ENCODE measurements at regions not wholly inside any gene's neighbourhood (a gene's known extent, or its start where the extent isn't known, plus 50 kb on each side); places are given as distances from the start of the nearest gene placed in this dataset.
"Not testable (repeated sequence)": the region's sequence is repeated elsewhere in the genome, so short reads cannot be mapped to it uniquely, and the experiment has no call there.

- ATAC-seq (ENCODE audit: low FRiP score) (no peak), DNase-seq (ENCODE audit: low spot score) (no peak)
- TF ChIP-seq, protein P1, sequence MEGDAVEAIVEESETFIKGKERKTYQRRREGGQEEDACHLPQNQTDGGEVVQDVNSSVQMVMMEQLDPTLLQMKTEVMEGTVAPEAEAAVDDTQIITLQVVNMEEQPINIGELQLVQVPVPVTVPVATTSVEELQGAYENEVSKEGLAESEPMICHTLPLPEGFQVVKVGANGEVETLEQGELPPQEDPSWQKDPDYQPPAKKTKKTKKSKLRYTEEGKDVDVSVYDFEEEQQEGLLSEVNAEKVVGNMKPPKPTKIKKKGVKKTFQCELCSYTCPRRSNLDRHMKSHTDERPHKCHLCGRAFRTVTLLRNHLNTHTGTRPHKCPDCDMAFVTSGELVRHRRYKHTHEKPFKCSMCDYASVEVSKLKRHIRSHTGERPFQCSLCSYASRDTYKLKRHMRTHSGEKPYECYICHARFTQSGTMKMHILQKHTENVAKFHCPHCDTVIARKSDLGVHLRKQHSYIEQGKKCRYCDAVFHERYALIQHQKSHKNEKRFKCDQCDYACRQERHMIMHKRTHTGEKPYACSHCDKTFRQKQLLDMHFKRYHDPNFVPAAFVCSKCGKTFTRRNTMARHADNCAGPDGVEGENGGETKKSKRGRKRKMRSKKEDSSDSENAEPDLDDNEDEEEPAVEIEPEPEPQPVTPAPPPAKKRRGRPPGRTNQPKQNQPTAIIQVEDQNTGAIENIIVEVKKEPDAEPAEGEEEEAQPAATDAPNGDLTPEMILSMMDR (IDR thresholded peaks at IDR 0.05) = no peak
These were observed 64.0 kb upstream of the DIO2 start for GRCh38 chr14:80275208-80275850.

DNA sequence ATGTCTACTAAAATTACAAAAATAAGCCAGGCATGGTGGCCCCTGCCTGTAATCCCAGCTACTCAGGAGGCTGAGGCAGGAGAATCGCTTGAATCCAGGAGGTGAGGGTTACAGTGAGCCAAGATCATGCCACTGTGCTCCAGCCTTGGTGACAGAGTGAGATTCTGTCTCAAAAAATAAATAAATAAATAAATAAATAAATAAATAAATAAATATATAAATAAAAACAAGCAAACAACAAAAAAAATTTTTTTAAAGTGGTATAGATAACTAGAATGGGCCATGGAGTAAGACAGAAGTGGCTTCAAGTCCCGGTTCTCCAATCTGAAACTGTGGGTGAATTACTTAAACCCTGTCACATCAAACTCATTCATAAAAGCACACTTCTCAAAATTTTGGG lies 63.0 kb upstream of the DIO2 start:
- not testable (repeated sequence) for DNase-seq (ENCODE audit: low spot score); ATAC-seq (ENCODE audit: low FRiP score)

- no peak for DNase-seq (ENCODE audit: low spot score)
- TF ChIP-seq, protein P1 (IDR thresholded peaks at IDR 0.05) = no peak
- ATAC-seq (ENCODE audit: low FRiP score) = no peak
These were observed 60.1 kb upstream of the DIO2 start for GRCh38 chr14:80271389-80271788.

DNA sequence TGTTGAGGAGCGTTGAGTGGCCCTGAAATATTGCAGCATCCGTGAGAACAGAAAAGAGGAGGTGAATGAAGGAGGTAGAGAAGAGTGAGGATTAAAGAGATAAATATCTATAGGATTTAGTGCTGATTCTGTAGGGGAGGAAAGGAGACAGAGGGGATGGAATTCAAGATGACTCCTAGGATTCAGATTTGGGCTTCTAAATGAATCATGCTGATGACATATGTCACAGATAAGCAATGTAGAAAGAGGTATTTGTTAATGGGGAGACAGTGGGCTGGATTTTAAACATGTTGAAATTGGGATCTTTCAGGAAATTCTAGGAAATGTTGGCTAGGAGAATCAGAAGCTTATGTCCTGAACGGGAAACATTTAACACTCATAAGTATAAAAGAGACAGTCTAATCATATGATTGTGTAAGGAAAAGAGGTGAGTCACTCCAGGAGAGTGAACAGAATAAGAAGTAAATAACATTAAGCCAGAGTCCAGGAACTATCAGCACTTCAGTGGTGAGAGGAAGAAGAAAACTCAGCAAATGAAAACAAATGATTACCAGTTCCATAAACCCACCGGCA lies 58.1 kb upstream of the DIO2 start:
- DNase-seq (ENCODE audit: low spot score) = no peak
- peak; percentile 77 for ATAC-seq (ENCODE audit: low FRiP score)
- TF ChIP-seq, protein P1 (IDR thresholded peaks at IDR 0.05) = no peak

DNA sequence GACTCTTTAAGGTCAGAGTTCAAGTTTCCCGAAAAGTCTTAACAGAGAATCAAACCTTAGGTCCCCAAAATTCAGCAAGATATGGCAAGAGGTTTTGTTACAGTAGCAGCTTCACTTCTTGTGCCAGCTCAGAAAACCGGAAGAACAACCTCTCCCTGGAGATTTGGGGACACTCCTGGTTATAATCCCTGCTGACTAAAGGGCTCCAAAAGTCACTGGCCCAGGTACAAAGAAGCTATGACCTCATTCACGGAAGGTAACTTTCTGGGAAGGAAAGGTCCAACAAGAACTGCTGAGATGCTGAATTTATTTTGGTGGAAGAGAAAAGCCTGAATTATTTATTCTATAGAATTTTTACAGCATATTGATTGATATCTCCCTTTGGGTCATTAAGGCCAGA lies 55.6 kb upstream of the DIO2 start:
- TF ChIP-seq, protein P1 (IDR thresholded peaks at IDR 0.05) = no peak
- DNase-seq (ENCODE audit: low spot score) (no peak), ATAC-seq (ENCODE audit: low FRiP score) (no peak)

DNA sequence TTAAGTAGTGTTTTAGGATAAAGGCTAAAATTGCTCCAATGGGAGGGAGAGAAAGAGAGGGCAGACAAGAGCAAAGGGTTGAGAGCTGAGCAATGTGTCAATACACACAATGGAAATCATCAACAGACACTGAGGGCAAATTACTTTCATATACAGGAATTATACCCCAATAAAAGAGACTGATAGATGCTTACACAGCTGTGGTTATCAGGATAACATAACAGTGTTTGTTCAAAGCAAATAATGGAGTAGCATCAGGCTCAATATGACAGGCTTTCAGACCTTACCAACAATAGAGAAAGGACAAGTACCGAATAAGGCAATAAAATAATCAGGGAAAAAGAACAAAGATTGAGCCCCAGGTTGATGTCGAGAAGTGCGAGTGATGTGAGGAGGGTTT lies 53.4 kb upstream of the DIO2 start:
- DNase-seq (ENCODE audit: low spot score) = no peak
- TF ChIP-seq, protein P1 (IDR thresholded peaks at IDR 0.05) = no peak

More for the DNA sequence above, 53.4 kb upstream of the DIO2 start:
- ATAC-seq (ENCODE audit: low FRiP score) = no peak

Measured in omental fat pad (tissue), 3 donors.